ENCODE measurements at regions not wholly inside any gene's neighbourhood (a gene's known extent, or its start where the extent isn't known, plus 50 kb on each side); places are given as distances from the start of the nearest gene placed in this dataset.
A peak's percentile ranks its signal among the peaks of the same experiment; 100 is the strongest.

DNA sequence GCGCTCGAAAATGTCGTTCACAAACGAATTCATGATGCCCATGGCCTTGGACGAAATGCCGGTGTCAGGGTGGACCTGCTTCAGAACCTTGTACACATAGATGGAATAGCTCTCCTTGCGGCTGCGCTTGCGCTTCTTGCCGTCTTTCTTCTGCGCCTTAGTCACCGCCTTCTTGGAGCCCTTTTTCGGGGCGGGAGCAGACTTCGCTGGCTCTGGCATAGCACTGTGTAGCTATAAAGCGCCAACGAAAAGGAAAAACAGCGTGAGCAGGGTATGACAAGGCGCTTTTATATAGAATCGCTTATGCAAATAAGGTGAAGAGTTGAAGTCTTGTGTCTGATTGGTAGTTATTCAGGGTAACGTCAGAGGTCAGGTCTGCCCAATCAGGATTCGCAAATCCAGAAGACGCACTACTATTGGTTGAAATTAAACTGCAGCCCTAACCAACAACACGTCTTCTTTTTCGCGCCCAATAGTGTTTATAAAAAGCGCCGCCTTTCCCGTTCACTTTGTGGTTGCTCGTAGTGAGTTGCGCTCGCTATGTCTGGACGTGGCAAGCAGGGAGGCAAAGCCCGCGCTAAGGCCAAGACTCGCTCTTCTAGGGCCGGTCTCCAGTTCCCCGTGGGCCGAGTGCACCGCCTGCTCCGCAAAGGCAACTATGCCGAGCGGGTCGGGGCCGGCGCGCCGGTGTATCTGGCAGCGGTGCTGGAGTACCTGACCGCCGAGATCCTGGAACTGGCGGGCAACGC is 114.8 kb upstream of the PRSS16 start (continued):
- no peak for TF ChIP-seq HES4 (CRISPR knock-in tag; IDR thresholded peaks at IDR 0.05; ENCODE audit: borderline replicate concordance)
- TF ChIP-seq, protein P1, sequence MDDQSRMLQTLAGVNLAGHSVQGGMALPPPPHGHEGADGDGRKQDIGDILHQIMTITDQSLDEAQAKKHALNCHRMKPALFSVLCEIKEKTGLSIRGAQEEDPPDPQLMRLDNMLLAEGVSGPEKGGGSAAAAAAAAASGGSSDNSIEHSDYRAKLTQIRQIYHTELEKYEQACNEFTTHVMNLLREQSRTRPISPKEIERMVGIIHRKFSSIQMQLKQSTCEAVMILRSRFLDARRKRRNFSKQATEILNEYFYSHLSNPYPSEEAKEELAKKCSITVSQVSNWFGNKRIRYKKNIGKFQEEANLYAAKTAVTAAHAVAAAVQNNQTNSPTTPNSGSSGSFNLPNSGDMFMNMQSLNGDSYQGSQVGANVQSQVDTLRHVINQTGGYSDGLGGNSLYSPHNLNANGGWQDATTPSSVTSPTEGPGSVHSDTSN (CRISPR knock-in tag; IDR thresholded peaks at IDR 0.05; ENCODE audit: borderline replicate concordance) = no peak
- no peak for TF ChIP-seq TBX2 (CRISPR knock-in tag; IDR thresholded peaks at IDR 0.05; ENCODE audit: borderline replicate concordance)
- TF ChIP-seq, protein P2, sequence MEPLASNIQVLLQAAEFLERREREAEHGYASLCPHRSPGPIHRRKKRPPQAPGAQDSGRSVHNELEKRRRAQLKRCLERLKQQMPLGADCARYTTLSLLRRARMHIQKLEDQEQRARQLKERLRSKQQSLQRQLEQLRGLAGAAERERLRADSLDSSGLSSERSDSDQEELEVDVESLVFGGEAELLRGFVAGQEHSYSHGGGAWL (CRISPR knock-in tag; IDR thresholded peaks at IDR 0.05) = no peak
- TF ChIP-seq, protein P3, sequence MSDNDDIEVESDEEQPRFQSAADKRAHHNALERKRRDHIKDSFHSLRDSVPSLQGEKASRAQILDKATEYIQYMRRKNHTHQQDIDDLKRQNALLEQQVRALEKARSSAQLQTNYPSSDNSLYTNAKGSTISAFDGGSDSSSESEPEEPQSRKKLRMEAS (IDR thresholded peaks at IDR 0.05) = no peak
- no peak for TF ChIP-seq CHD4 (IDR thresholded peaks at IDR 0.05; ENCODE audit: borderline replicate concordance, low read length)
- no peak for TF ChIP-seq RFX1 (IDR thresholded peaks at IDR 0.05)
- TF ChIP-seq, protein P4, sequence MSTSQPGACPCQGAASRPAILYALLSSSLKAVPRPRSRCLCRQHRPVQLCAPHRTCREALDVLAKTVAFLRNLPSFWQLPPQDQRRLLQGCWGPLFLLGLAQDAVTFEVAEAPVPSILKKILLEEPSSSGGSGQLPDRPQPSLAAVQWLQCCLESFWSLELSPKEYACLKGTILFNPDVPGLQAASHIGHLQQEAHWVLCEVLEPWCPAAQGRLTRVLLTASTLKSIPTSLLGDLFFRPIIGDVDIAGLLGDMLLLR (CRISPR knock-in tag; IDR thresholded peaks at IDR 0.05) = 0 out of 2 replicates have a peak, but pooled peaks have one; percentile 49
- TF ChIP-seq, protein P5, sequence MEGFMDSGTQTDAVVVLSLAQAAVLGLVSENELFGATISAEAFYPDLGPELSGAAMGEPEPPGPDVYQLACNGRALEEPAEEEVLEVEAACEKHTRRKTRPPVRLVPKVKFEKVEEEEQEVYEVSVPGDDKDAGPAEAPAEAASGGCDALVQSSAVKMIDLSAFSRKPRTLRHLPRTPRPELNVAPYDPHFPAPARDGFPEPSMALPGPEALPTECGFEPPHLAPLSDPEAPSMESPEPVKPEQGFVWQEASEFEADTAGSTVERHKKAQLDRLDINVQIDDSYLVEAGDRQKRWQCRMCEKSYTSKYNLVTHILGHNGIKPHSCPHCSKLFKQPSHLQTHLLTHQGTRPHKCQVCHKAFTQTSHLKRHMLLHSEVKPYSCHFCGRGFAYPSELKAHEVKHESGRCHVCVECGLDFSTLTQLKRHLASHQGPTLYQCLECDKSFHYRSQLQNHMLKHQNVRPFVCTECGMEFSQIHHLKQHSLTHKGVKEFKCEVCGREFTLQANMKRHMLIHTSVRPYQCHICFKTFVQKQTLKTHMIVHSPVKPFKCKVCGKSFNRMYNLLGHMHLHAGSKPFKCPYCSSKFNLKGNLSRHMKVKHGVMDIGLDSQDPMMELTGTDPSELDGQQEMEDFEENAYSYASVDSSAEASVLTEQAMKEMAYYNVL (CRISPR knock-in tag; IDR thresholded peaks at IDR 0.05; ENCODE audit: borderline replicate concordance) = peak; percentile 19; the same call in 1 of the 2 replicates
- no peak for TF ChIP-seq SP2 (CRISPR knock-in tag; IDR thresholded peaks at IDR 0.05)
- TF ChIP-seq JUND (CRISPR knock-in tag; IDR thresholded peaks at IDR 0.05) = no peak
- no peak for TF ChIP-seq ZSCAN31 (CRISPR knock-in tag; IDR thresholded peaks at IDR 0.05; ENCODE audit: low read depth)
- TF ChIP-seq, protein P6, sequence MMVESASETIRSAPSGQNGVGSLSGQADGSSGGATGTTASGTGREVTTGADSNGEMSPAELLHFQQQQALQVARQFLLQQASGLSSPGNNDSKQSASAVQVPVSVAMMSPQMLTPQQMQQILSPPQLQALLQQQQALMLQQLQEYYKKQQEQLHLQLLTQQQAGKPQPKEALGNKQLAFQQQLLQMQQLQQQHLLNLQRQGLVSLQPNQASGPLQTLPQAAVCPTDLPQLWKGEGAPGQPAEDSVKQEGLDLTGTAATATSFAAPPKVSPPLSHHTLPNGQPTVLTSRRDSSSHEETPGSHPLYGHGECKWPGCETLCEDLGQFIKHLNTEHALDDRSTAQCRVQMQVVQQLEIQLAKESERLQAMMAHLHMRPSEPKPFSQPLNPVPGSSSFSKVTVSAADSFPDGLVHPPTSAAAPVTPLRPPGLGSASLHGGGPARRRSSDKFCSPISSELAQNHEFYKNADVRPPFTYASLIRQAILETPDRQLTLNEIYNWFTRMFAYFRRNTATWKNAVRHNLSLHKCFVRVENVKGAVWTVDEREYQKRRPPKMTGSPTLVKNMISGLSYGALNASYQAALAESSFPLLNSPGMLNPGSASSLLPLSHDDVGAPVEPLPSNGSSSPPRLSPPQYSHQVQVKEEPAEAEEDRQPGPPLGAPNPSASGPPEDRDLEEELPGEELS (CRISPR knock-in tag; IDR thresholded peaks at IDR 0.05) = 0 out of 2 replicates have a peak, but pooled peaks have one; percentile 10
- TF ChIP-seq FIP1L1 (IDR thresholded peaks at IDR 0.05; ENCODE audit: borderline replicate concordance, insufficient read depth, low read depth, low read length) = peak; percentile 83; the same call in 1 of the 2 replicates
- TF ChIP-seq, protein P7, sequence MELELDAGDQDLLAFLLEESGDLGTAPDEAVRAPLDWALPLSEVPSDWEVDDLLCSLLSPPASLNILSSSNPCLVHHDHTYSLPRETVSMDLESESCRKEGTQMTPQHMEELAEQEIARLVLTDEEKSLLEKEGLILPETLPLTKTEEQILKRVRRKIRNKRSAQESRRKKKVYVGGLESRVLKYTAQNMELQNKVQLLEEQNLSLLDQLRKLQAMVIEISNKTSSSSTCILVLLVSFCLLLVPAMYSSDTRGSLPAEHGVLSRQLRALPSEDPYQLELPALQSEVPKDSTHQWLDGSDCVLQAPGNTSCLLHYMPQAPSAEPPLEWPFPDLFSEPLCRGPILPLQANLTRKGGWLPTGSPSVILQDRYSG (CRISPR knock-in tag; IDR thresholded peaks at IDR 0.05) = no peak
- TF ChIP-seq SAFB2 (CRISPR knock-in tag; IDR thresholded peaks at IDR 0.05; ENCODE audit: borderline replicate concordance, low read depth) = no peak
- peak; percentile 28; the same call in 1 of the 2 replicates for TF ChIP-seq GATA4 (IDR thresholded peaks at IDR 0.05; ENCODE audit: borderline replicate concordance, low read depth)
- TF ChIP-seq ZMAT3 (CRISPR knock-in tag; conservative IDR thresholded peaks at IDR 0.05) = 0 out of 2 replicates have a peak, but pooled peaks have one; percentile 34
- no peak for TF ChIP-seq DPF2 (CRISPR knock-in tag; IDR thresholded peaks at IDR 0.05; ENCODE audit: borderline replicate concordance, low read depth)

Measured in HepG2 (cell line).